ENCODE measurements at regions not wholly inside any gene's neighbourhood (a gene's known extent, or its start where the extent isn't known, plus 50 kb on each side); places are given as distances from the start of the nearest gene placed in this dataset.

GRCh38 chr5:29504411-29504810 is 1689.1 kb upstream of the CDH6 start:
- TF ChIP-seq, protein P1, sequence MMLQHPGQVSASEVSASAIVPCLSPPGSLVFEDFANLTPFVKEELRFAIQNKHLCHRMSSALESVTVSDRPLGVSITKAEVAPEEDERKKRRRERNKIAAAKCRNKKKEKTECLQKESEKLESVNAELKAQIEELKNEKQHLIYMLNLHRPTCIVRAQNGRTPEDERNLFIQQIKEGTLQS (IDR thresholded peaks at IDR 0.05; ENCODE audit: insufficient read depth, low read depth, low read length) = no peak
- TF ChIP-seq NRF1 (IDR thresholded peaks at IDR 0.05; ENCODE audit: low read depth, low read length) (no peak), GABPA (IDR thresholded peaks at IDR 0.05; ENCODE audit: borderline replicate concordance, insufficient read depth, low read length) (no peak)

Measured in H1 (cell line).